ENCODE measurements at regions not wholly inside any gene's neighbourhood (a gene's known extent, or its start where the extent isn't known, plus 50 kb on each side); places are given as distances from the start of the nearest gene placed in this dataset.

DNA sequence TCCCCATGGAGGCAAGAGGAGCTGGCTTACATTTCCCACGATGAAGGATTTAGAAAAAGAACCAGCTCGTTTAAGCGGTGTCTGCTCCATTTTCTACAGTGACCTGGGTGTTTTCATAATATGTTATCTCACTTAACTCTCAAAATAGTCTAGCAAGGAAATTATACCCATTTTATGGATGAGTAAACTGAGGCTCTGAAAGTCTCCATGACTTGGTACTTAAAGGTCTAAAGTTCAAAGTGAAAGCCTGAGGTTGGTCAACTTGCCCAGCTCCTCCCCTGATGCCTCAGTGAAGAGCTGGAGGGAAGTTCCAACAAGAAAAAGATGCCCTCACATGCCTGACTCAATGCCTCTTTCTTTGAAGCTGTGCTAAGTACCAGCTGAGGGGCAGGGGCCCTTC lies 232.0 kb downstream of the CBLN1 start:
- ATAC-seq (no peak), DNase-seq (ENCODE audit: low read depth, low spot score) (no peak)
- ChIA-PET CTCF (no interaction called here), POLR2A (no interaction called here)
- BruUV-seq (replicated peaks), result no TSS peak
- Histone ChIP-seq H3K27me3 (ENCODE audit: control insufficient read depth, insufficient read depth, low read length) (no peaks in the 10 kb centered on the region), H3K27ac (ENCODE audit: low read length) (no peak overlapping the region), H3K9me3 (ENCODE audit: control insufficient read depth, insufficient read depth, low read depth, low read length) (no peaks in the 10 kb centered on the region), H3K4me1 (ENCODE audit: control insufficient read depth, insufficient read depth, low read length) (no peaks in the 10 kb centered on the region), H3K36me3 (ENCODE audit: control insufficient read depth, insufficient read depth, low read length) (no peaks in the 10 kb centered on the region), H3K4me3 (ENCODE audit: low read depth in 2 of 2, low read length in 2 of 2) (no peak overlapping the region)
- TF ChIP-seq, protein P1, sequence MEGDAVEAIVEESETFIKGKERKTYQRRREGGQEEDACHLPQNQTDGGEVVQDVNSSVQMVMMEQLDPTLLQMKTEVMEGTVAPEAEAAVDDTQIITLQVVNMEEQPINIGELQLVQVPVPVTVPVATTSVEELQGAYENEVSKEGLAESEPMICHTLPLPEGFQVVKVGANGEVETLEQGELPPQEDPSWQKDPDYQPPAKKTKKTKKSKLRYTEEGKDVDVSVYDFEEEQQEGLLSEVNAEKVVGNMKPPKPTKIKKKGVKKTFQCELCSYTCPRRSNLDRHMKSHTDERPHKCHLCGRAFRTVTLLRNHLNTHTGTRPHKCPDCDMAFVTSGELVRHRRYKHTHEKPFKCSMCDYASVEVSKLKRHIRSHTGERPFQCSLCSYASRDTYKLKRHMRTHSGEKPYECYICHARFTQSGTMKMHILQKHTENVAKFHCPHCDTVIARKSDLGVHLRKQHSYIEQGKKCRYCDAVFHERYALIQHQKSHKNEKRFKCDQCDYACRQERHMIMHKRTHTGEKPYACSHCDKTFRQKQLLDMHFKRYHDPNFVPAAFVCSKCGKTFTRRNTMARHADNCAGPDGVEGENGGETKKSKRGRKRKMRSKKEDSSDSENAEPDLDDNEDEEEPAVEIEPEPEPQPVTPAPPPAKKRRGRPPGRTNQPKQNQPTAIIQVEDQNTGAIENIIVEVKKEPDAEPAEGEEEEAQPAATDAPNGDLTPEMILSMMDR (IDR thresholded peaks at IDR 0.05), result no peak
- no peak for TF ChIP-seq POLR2AphosphoS5 (IDR thresholded peaks at IDR 0.05; ENCODE audit: low read depth, low read length)
- TF ChIP-seq SIN3A (IDR thresholded peaks at IDR 0.05; ENCODE audit: borderline replicate concordance, insufficient read depth, low read depth, low read length), result no peak
- TF ChIP-seq TCF7L2 (IDR thresholded peaks at IDR 0.05; ENCODE audit: low read depth, low read length), result no peak
- in situ Hi-C loops (cut with HindIII; ENCODE audit: low pct_unique_long_range_greater_than_20kb, low sequenced_read_pairs) (no loop called here), intact Hi-C loops (cut with micrococcal nuclease; ENCODE audit: unreplicated experiment) (no loop called here)

DNA sequence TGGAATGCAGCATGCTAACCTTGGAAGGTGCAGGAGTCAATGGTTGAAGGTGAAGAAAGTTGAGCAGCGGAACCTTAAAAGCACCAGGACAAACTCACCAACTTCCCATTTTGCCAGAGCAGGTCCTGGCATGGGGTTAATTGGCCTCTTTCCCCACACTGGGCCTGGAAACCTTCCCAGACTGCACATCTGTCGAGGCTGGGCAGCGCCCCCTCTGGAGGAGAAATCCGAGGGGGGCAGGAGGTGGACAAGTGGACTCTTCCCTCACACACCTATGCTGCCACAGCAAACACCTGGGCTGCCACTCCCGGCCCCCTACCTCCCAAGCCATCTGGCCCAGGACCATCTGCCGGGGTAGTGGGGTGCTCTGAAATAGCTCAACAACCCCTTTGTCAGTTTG lies 232.4 kb downstream of the CBLN1 start:
- no peak for DNase-seq (ENCODE audit: low read depth, low spot score)
- no peak overlapping the region for H3K4me3 ChIP-seq (ENCODE audit: low read depth in 2 of 2, low read length in 2 of 2)
- intact Hi-C loops (cut with micrococcal nuclease; ENCODE audit: unreplicated experiment), result no loop called here
- in situ Hi-C loops (cut with HindIII; ENCODE audit: low pct_unique_long_range_greater_than_20kb, low sequenced_read_pairs), result no loop called here
- TF ChIP-seq TCF7L2 (IDR thresholded peaks at IDR 0.05; ENCODE audit: low read depth, low read length) (no peak), SIN3A (IDR thresholded peaks at IDR 0.05; ENCODE audit: borderline replicate concordance, insufficient read depth, low read depth, low read length) (no peak), POLR2AphosphoS5 (IDR thresholded peaks at IDR 0.05; ENCODE audit: low read depth, low read length) (no peak)
- TF ChIP-seq, protein P1 (IDR thresholded peaks at IDR 0.05), result no peak
- TF ChIP-seq, protein P2, sequence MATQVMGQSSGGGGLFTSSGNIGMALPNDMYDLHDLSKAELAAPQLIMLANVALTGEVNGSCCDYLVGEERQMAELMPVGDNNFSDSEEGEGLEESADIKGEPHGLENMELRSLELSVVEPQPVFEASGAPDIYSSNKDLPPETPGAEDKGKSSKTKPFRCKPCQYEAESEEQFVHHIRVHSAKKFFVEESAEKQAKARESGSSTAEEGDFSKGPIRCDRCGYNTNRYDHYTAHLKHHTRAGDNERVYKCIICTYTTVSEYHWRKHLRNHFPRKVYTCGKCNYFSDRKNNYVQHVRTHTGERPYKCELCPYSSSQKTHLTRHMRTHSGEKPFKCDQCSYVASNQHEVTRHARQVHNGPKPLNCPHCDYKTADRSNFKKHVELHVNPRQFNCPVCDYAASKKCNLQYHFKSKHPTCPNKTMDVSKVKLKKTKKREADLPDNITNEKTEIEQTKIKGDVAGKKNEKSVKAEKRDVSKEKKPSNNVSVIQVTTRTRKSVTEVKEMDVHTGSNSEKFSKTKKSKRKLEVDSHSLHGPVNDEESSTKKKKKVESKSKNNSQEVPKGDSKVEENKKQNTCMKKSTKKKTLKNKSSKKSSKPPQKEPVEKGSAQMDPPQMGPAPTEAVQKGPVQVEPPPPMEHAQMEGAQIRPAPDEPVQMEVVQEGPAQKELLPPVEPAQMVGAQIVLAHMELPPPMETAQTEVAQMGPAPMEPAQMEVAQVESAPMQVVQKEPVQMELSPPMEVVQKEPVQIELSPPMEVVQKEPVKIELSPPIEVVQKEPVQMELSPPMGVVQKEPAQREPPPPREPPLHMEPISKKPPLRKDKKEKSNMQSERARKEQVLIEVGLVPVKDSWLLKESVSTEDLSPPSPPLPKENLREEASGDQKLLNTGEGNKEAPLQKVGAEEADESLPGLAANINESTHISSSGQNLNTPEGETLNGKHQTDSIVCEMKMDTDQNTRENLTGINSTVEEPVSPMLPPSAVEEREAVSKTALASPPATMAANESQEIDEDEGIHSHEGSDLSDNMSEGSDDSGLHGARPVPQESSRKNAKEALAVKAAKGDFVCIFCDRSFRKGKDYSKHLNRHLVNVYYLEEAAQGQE (IDR thresholded peaks at IDR 0.05; ENCODE audit: insufficient read depth in 1 of 2, low read depth in 2 of 2, low read length in 1 of 2), result no peak
- no peak for ATAC-seq
- no peaks in the 10 kb centered on the region for H3K9me3 ChIP-seq (ENCODE audit: control insufficient read depth, insufficient read depth, low read depth, low read length)
- no TSS peak for BruUV-seq (replicated peaks)
- H3K27ac ChIP-seq (ENCODE audit: low read length), result no peak overlapping the region
- no peaks in the 10 kb centered on the region for H3K27me3 ChIP-seq (ENCODE audit: control insufficient read depth, insufficient read depth, low read length)
- H3K36me3 ChIP-seq (ENCODE audit: control insufficient read depth, insufficient read depth, low read length), result no peaks in the 10 kb centered on the region
- ChIA-PET CTCF (no interaction called here), POLR2A (no interaction called here)
- H3K4me1 ChIP-seq (ENCODE audit: control insufficient read depth, insufficient read depth, low read length), result no peaks in the 10 kb centered on the region

Data from Panc1 (cell line).